Endothelial cell of umbilical vein (primary cell): ENCODE measurements at regions not wholly inside any gene's neighbourhood (a gene's known extent, or its start where the extent isn't known, plus 50 kb on each side); places are given as distances from the start of the nearest gene placed in this dataset.

ENCODE experiments used
- BruUV-seq: library from RNA; stranded (reverse); fragments of 400-500 nt; replicated peaks from 2 replicates; lab custom pipeline; 2021; lab: Mats Ljungman, UMichigan
- CTCF ChIA-PET: fragments of 300-600, 350-600 bp; sonication (Branson Sonifier 250); formaldehyde crosslinking; loops from one replicate; lab custom pipeline; 2021; ENCODE audit warnings: antibody characterized with exemption, inconsistent platforms; lab: Charles Lee
- POLR2A ChIA-PET: fragments of 300-600, 350-600 bp; sonication (Branson Sonifier 250); formaldehyde crosslinking; loops from one replicate; lab custom pipeline; 2021; ENCODE audit warnings: antibody characterized with exemption, inconsistent platforms; lab: Charles Lee
- DNase-seq: peaks from one replicate; pipeline ENCODE4 v3.0.0-alpha.2; 2011; ENCODE audit warnings: low read depth, low spot score
- FAIRE-seq: peaks from 2 replicates; lab custom pipeline; 2011; peaks lifted over from hg19 to GRCh38; lab: Jason Lieb, UNC
- H2AFZ ChIP-seq: 2 replicates; pipeline ENCODE4 v1.6.0; 2012; ENCODE audit warnings: low read depth, low read length, control low read depth, inconsistent platforms
- H3K27ac ChIP-seq: 2 replicates; pipeline ENCODE4 v1.5.1; 2011; ENCODE audit warnings: low read depth, mild to moderate bottlenecking, control low read depth, low read length, moderate library complexity; ENCODE audit not compliant: insufficient read depth
- H3K27me3 ChIP-seq, 2 experiments: 2 replicates each; pipeline versions ENCODE4 v1.6.0 to v1.6.1; 2011; ENCODE audit warnings: low read length in 2 of 2, mixed read lengths in 1 of 2; ENCODE audit not compliant: control insufficient read depth in 2 of 2, insufficient read depth in 2 of 2
- H3K36me3 ChIP-seq, 2 experiments: 2 replicates in 1 of 2; 3 replicates in 1 of 2; pipeline ENCODE4 v1.5.1; 2011; ENCODE audit warnings: low read length in 2 of 2, mild to moderate bottlenecking in 1 of 2, moderate library complexity in 1 of 2; ENCODE audit not compliant: control insufficient read depth in 2 of 2, insufficient read depth in 2 of 2; ENCODE audit errors: extremely low read depth in 1 of 2
- H3K4me1 ChIP-seq: 3 replicates; pipeline ENCODE4 v1.5.1; 2011; ENCODE audit warnings: mild to moderate bottlenecking, low read length; ENCODE audit not compliant: control insufficient read depth, insufficient read depth; ENCODE audit errors: extremely low read depth
- H3K4me2 ChIP-seq: 2 replicates; pipeline ENCODE4 v1.6.1; 2011; ENCODE audit warnings: low read length, control low read depth, mixed read lengths; ENCODE audit not compliant: insufficient read depth
- H3K4me3 ChIP-seq, 3 experiments: fragments of 200-600 bp in 1 of 3; sonication (generic), shearing (Covaris generic) in 1 of 3; replicated peaks in 1 of 3; 2 replicates each; pipeline ENCODE4 v1.5.1; 2011 to 2016; ENCODE audit warnings: control low read depth in 3 of 3, low read length in 3 of 3, mild to moderate bottlenecking in 2 of 3, inconsistent platforms in 1 of 3, low read depth in 1 of 3, moderate library complexity in 1 of 3; ENCODE audit not compliant: insufficient read depth in 1 of 3
- H3K79me2 ChIP-seq: 2 replicates; pipeline ENCODE4 v1.6.0; 2012; ENCODE audit warnings: low read length, inconsistent platforms; ENCODE audit not compliant: control insufficient read depth, insufficient read depth
- H3K9ac ChIP-seq: replicated peaks from 2 replicates; pipeline ENCODE3; 2011; ENCODE audit warnings: low read length, control low read depth; ENCODE audit not compliant: insufficient read depth; ENCODE audit errors: extremely low read depth
- H3K9me1 ChIP-seq: replicated peaks from 3 replicates; pipeline ENCODE4 v1.6.0; 2011; ENCODE audit warnings: mild to moderate bottlenecking, low read length; ENCODE audit not compliant: control insufficient read depth, insufficient read depth; ENCODE audit errors: extremely low read depth
- H3K9me3 ChIP-seq: replicated peaks from 2 replicates; pipeline ENCODE4 v1.5.1; 2012; ENCODE audit warnings: low read length, inconsistent platforms; ENCODE audit not compliant: control insufficient read depth, insufficient read depth
- H4K20me1 ChIP-seq: replicated peaks from 2 replicates; pipeline ENCODE3; 2011; ENCODE audit warnings: mild to moderate bottlenecking, low read length; ENCODE audit not compliant: control insufficient read depth, insufficient read depth; ENCODE audit errors: extremely low read depth
- CTCF ChIP-seq, 2 donors: IDR thresholded peaks; 1 replicate in 1 of 2; 2 replicates in 1 of 2; pipeline ENCODE4 v1.5.1; 2011; ENCODE audit warnings: low read length in 2 of 2, mild to moderate bottlenecking in 2 of 2, moderate library complexity in 2 of 2, control low read depth in 1 of 2, inconsistent platforms in 1 of 2, low read depth in 1 of 2; ENCODE audit not compliant: insufficient read depth in 1 of 2; ENCODE audit errors: extremely low read depth in 1 of 2
- EZH2 ChIP-seq: IDR thresholded peaks from 2 replicates; pipeline ENCODE4 v1.6.1; 2012; ENCODE audit warnings: borderline replicate concordance, low read depth, mild to moderate bottlenecking, moderate library complexity, low read length, inconsistent platforms; ENCODE audit not compliant: severe bottlenecking
- FOS ChIP-seq: IDR thresholded peaks from 2 replicates; pipeline ENCODE4 v1.6.1; 2011; ENCODE audit warnings: mild to moderate bottlenecking, low read length, moderate library complexity, borderline replicate concordance; ENCODE audit not compliant: insufficient read depth
- GATA2 ChIP-seq: IDR thresholded peaks from 2 replicates; pipeline ENCODE4 v1.7.0; 2011; ENCODE audit warnings: low read depth, mild to moderate bottlenecking, moderate library complexity, mixed read lengths, low read length; ENCODE audit not compliant: insufficient read length, insufficient read depth
- JUN ChIP-seq: IDR thresholded peaks from 2 replicates; pipeline ENCODE4 v1.6.1; 2011; ENCODE audit warnings: borderline replicate concordance, low read depth; ENCODE audit not compliant: insufficient read length, insufficient read depth
- MYC ChIP-seq: IDR thresholded peaks from one replicate; pipeline ENCODE4 v1.6.1; 2011; ENCODE audit warnings: mild to moderate bottlenecking, low read depth, low read length
- POLR2A ChIP-seq: IDR thresholded peaks from 2 replicates; pipeline ENCODE4 v1.6.1; 2012; ENCODE audit warnings: low read depth, mild to moderate bottlenecking, control low read depth, low read length
- POLR2AphosphoS5 ChIP-seq: IDR thresholded peaks from 2 replicates; pipeline ENCODE4 v1.6.1; 2012; ENCODE audit warnings: low read depth, mild to moderate bottlenecking, control low read depth, low read length, moderate library complexity; ENCODE audit not compliant: insufficient read depth
- dilution Hi-C: fragments of 300-500 bp; cut with MboI; formaldehyde crosslinking; loops from one replicate; pipeline ENCODE4 v1.15.0; 2019; ENCODE audit warnings: low sequenced_read_pairs; ENCODE audit not compliant: extremely low pct_ligation_motif_present
- intact Hi-C: fragments of 100-400 bp; cut with micrococcal nuclease; formaldehyde crosslinking; loops from one replicate; pipeline ENCODE4 v1.10.0; 2022
- TF ChIP-seq, protein P1 (sequence below): IDR thresholded peaks from 2 replicates; pipeline ENCODE4 v1.6.1; 2011; ENCODE audit not compliant: insufficient read depth, insufficient read length

GRCh38 chr6:54019860-54020259, 91.4 kb upstream of the MLIP start:
- Histone ChIP-seq H3K4me3 (no peak overlapping the region), H3K4me1 (peaks cover 7% of the 10 kb centered on the region), H3K27me3 (no peaks in the 10 kb centered on the region), H3K9me1 (no peaks in the 10 kb centered on the region), H3K27ac (no peak overlapping the region), H3K79me2 (no peaks in the 10 kb centered on the region), H3K9me3 (no peaks in the 10 kb centered on the region), H2AFZ (no peak overlapping the region), H3K36me3 (no peaks in the 10 kb centered on the region), H4K20me1 (no peaks in the 10 kb centered on the region), H3K4me2 (no peak overlapping the region), H3K9ac (no peak overlapping the region)
- no peak for TF ChIP-seq CTCF (IDR thresholded peaks at IDR 0.05; ENCODE audit: extremely low read depth in 1 of 2, insufficient read depth in 1 of 2, low read depth in 1 of 2, low read length in 2 of 2)
- no peak for TF ChIP-seq JUN
- TF ChIP-seq, protein P1, sequence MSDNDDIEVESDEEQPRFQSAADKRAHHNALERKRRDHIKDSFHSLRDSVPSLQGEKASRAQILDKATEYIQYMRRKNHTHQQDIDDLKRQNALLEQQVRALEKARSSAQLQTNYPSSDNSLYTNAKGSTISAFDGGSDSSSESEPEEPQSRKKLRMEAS = no peak
- no peak for TF ChIP-seq GATA2
- TF ChIP-seq POLR2AphosphoS5 = no peak
- no peak for TF ChIP-seq EZH2
- TF ChIP-seq FOS = no peak
- no peak for TF ChIP-seq MYC
- TF ChIP-seq POLR2A = no peak
- intact Hi-C loops (no loop called here), dilution Hi-C loops (no loop called here)
- POLR2A ChIA-PET = no interaction called here
- no TSS peak for BruUV-seq
- CTCF ChIA-PET = no interaction called here
- no peak for DNase-seq
- no peak for FAIRE-seq
